GM19452 (cell line): ENCODE measurements at regions not wholly inside any gene's neighbourhood (a gene's known extent, or its start where the extent isn't known, plus 50 kb on each side); places are given as distances from the start of the nearest gene placed in this dataset.

ENCODE experiments used
- ATAC-seq: cut with Tn5 transposase; IDR thresholded peaks from one replicate; pipeline ENCODE4 v1.9.1; 2021; ENCODE audit not compliant: unreplicated experiment

GRCh38 chr3:39000008-39000450 lies 51.7 kb downstream of the SCN11A start:
- peak; percentile 64 for ATAC-seq

DNA sequence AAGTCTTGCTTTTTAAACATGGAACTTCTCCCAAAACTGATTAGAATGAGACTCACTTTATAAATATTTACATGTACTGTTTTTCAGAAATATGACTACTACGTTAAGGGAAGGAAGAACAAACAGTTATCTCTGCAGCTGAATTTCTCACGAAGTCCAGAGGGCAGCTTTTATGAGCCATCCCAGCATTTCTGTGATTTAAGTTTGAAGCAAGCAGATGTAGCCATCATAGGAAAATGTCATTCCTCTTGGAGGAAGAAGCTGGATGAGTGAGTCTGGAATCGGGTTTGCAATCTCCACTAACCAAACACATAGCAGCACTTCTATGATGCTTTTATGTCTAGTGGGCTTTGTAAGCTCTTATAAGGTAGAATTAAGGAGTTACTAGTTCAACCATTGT lies 53.7 kb downstream of the SCN11A start:
- ATAC-seq: no peak

- ATAC-seq: no peak
Measured at GRCh38 chr3:38996193-38996592, 55.6 kb downstream of the SCN11A start.

DNA sequence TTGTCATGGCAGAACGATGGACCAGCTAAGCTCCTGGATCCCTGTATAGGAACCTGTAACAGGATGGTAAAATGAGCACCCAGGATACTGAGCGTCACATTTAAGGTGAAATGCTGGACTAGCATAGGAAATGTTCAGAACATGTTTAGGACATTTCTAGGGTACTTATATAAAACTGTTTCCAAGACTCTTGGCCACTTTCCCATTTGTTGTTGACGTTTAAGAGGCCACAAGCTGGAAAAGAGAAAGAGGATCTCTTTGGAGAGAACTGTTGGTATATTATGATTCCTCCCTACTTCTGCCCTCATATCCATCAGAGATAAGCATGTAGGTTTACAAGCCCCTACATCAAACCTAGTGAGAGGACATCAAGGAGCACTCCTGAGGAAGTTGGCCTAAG lies 57.5 kb downstream of the SCN11A start:
- no peak for ATAC-seq

GRCh38 chr3:38992117-38992760 lies 59.5 kb downstream of the SCN11A start:
- ATAC-seq: no peak

GRCh38 chr3:38990621-38991020 lies 61.1 kb downstream of the SCN11A start:
- ATAC-seq: no peak

GRCh38 chr3:38989917-38990510 lies 61.7 kb downstream of the SCN11A start:
- ATAC-seq: no peak

DNA sequence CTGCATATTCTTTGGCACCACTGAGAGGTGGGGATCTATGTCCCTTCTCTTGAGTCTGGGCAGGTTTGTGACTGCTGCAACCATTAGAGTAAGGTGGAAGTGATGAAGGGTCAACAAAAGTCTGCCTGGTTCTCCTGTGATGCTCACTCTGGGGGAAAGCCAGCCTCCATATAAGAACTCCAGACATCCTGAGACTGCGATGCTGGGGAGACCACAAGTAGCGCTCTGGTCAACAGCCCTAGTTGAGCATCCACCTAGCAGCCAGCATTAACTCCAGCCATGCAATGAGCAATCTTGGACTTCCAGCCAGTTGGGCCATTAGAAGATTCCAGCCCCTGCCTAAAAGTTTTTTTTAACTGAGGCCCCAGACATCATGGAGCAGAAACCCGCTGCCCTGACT lies 62.8 kb downstream of the SCN11A start:
- no peak for ATAC-seq

DNA sequence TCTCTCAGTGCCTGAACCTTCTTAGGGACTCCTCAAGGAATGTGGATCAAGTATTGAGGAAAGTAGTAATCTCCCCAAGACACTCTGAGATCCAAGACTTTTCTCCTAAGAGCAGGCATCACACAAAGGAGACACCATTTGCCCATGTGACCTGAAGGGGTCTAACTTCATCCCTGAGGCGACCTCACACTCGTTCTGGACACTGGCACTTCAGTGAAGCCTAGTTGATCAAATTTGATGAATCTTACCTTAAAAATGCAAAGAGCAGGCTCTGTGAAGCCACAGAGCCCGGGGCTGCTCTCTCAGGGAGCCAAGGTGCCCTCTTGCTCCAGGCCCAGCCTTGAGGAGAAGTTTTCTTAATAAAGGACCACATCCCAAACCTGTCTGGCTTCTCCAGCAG lies 64.3 kb downstream of the SCN11A start:
- ATAC-seq: no peak

DNA sequence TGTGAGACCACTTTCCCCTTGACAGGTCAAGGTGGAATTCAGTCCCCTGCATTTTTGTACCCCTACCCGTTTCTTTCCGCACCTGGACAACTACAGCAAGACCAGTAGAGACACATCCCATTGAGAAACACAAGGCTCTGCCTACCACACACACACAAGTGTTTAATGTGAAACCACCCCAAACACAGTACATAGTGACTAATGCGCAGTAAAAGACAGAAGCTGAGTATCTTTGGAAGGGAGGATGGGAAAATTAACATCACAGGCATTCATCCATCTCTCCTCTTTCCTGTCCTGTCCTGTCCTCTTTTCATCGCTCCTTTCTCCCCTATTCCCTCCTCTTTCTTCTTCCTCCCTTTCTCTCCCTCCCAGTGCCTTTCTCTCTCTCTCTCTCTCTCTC lies 64.8 kb downstream of the SCN11A start:
- ATAC-seq: no peak

GRCh38 chr3:38985981-38986380 lies 65.8 kb downstream of the SCN11A start:
- no peak for ATAC-seq

- ATAC-seq: no peak
Measured at GRCh38 chr3:38985581-38985980, 66.2 kb downstream of the SCN11A start.

DNA sequence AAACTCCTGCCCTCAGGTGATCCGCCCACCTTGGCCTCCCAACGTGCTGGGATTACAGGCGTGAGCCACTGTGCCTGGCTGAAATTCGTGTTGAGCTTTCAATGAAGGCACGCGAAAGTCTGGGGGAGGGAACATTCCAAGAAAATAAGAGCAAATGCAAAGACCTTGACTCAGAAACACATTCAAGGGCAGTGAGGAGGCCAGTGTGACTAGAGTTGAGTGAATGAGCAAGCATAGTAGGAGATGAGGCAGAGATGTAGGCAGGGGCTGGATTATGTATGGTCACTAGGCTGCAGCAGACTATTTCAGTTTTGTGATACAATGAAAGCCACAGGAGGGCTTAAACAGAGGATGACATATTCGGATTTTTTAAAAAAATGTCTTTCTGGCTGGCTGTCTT lies 67.0 kb downstream of the SCN11A start:
- no peak for ATAC-seq

- no peak for ATAC-seq
Measured at GRCh38 chr3:38984110-38984509, 67.6 kb downstream of the SCN11A start.

GRCh38 chr3:38980938-38981337 lies 70.8 kb downstream of the SCN11A start:
- no peak for ATAC-seq

- no peak for ATAC-seq
Measured at GRCh38 chr3:38978729-38979128, 73.0 kb downstream of the SCN11A start.

GRCh38 chr3:38970851-38971638 lies 80.7 kb downstream of the SCN11A start:
- no peak for ATAC-seq

GRCh38 chr3:38969317-38970235 lies 82.2 kb downstream of the SCN11A start:
- ATAC-seq: no peak

DNA sequence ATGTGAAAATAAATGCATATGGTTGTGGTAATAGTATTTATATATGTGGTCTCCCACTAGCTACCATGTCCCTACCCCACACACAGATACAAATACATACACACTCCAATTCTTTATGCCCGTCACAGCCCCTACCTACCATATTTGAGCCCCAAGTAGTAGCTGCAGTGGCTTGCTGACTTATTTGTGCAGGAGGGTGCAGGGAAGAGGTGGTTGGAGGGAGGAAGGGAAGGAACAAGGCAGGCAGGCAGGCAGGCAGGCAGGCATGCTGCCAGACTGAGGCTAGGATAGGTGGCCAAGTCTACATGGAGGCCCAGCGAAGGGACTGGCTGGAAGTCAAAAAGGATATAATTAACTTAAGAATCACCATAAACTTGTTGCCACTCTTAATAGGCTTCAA lies 82.9 kb downstream of the SCN11A start:
- no peak for ATAC-seq

- ATAC-seq: no peak
Measured at GRCh38 chr3:38968403-38968802, 83.3 kb downstream of the SCN11A start.

DNA sequence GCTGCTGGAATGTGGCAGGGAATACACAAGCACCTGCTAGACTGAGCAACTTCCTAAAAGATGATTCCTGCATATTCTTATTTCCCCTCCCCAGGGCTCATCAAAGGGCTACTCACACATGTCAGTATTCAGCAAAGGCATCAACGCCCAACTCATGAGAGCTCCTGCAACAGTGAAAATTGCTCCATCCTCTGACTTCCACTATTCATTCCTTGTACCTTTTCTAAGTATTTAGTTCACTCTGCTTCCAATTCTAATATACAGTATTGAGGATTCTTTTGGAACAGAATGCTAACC lies 84.1 kb downstream of the SCN11A start:
- no peak for ATAC-seq
